Brain pericyte (primary cell): ENCODE measurements at regions not wholly inside any gene's neighbourhood (a gene's known extent, or its start where the extent isn't known, plus 50 kb on each side); places are given as distances from the start of the nearest gene placed in this dataset.
"Not testable (repeated sequence)": the region's sequence is repeated elsewhere in the genome, so short reads cannot be mapped to it uniquely, and the experiment has no call there.

Source experiments
- DNase-seq: peaks from one replicate; pipeline ENCODE4 v3.0.0-alpha.2; 2012; ENCODE audit warnings: low read depth, low spot score

DNA sequence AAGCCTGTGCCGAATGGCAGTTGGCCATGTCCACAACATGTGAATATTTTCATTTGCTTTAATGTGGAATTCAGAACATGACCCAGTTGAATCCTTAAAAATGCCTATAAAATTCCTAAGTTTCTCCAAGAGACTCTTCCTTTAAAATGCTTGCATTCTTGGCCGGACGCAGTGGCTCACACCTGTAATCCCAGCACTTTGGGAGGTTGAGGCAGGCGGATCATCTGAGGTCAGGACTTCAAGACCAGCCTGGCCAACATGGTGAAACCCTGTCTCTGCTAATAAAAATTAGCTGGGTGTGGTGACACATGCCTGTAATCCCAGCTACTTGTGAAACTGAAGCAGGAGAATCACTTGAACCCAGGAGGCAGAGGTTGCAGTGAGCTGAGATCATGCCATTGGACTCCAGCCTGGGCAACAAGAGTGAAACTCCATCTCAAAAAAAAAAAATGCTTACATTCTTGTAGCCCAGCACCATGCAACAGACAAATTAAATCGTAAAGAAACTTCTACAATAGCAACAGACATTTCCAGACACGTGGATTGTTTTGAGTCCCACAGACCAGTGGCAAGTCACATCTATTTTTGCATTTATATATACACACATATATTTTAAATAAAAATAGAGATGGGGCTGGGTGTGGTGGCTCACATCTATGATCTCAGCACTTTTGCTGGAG, 274.4 kb downstream of the GOLGA6L6 start:
- not testable (repeated sequence) for DNase-seq

- not testable (repeated sequence) for DNase-seq
These were observed 275.9 kb downstream of the GOLGA6L6 start for GRCh38 chr15:20265710-20266109.

GRCh38 chr15:20261321-20262280, 280.0 kb downstream of the GOLGA6L6 start:
- DNase-seq, result not testable (repeated sequence)

DNA sequence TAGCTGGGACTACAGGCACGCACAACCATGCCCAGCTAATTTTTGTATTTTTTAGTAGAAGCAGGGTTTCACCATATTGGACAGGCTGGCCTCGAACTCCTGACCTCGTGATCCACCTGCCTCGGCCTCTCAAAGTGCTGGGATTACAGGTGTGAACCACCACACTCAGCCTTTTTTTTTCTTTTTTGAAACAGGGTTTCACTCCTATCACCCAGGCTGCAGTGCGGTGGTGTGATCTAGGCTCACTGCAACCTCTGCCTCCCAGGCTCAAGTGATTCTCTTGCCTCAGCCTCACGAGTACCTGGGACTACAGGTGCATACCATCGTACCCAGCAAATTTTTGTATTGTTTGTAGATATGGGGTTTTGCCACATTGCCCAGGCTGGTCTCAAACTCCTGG, 280.9 kb downstream of the GOLGA6L6 start:
- not testable (repeated sequence) for DNase-seq

- not testable (repeated sequence) for DNase-seq
These were observed 281.9 kb downstream of the GOLGA6L6 start for GRCh38 chr15:20259559-20260190.

GRCh38 chr15:20256394-20256793, 285.2 kb downstream of the GOLGA6L6 start:
- DNase-seq, result not testable (repeated sequence)

DNA sequence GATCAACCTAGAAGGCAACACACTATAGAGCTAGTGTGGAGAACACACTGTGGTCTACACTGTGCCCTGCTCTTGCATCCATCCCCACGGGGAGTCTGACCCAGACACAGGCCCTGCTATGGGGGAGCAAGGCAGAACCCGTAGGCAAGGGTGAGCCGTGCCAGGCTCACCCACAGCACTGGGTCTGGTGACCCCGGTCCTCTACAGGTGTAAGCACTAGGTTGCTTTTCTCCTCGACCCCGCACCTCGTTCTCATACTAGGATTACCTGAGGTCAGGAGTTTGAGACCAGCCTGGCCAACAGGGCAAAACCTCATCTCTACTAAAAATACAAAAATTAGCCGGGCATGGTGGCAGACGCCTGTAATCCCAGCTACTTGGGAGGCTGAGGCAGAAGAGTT, 286.0 kb downstream of the GOLGA6L6 start:
- DNase-seq, result not testable (repeated sequence)

GRCh38 chr15:20253047-20253615, 288.5 kb downstream of the GOLGA6L6 start:
- not testable (repeated sequence) for DNase-seq

- not testable (repeated sequence) for DNase-seq
These were observed 289.6 kb downstream of the GOLGA6L6 start for GRCh38 chr15:20252040-20252439.

- DNase-seq, result not testable (repeated sequence)
These were observed 290.2 kb downstream of the GOLGA6L6 start for GRCh38 chr15:20251214-20252005.

DNA sequence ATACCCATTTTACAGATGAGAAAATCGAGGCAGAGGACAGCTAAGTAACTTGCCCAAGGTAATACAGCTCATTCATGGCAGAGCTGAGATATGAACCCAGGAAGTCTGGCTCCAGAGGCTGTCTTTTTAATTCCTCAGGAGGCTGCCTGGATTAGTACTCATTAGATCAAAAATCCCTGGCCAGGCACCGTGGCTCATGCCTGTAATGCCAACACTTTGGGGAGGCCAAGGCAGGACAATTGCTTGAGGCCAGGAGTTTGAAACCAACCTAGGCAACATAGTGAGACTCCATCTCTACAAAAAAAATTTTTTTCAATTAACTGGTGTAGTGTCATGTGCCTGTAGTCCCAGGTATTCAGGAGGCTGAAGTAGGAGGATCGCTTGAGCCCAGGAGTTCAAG, 291.4 kb downstream of the GOLGA6L6 start:
- DNase-seq, result not testable (repeated sequence)

GRCh38 chr15:20249677-20249970, 292.0 kb downstream of the GOLGA6L6 start:
- DNase-seq, result not testable (repeated sequence)

GRCh38 chr15:20248434-20248833, 293.2 kb downstream of the GOLGA6L6 start:
- not testable (repeated sequence) for DNase-seq

- DNase-seq, result not testable (repeated sequence)
These were observed 294.5 kb downstream of the GOLGA6L6 start for GRCh38 chr15:20247137-20247536.

DNA sequence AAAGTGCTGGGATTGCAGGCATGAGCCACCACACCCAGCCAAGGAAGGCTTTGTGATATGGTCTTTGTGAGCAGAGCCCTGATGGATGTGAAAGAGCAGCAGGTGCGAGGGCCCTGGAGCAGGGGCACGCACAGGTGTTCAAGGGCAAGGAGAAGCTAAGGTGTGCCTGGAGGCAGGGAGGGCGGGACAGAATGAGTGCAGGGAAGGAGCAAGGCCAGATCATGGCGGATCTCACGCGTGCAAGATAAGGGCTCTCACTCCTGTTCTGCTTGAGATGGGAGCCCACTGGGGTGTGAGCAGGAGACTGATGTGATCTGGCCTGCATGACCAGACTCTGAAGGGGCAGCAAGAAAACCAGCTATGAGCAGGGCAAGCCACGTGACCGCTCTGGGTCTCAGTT, 295.0 kb downstream of the GOLGA6L6 start:
- DNase-seq, result not testable (repeated sequence)

DNA sequence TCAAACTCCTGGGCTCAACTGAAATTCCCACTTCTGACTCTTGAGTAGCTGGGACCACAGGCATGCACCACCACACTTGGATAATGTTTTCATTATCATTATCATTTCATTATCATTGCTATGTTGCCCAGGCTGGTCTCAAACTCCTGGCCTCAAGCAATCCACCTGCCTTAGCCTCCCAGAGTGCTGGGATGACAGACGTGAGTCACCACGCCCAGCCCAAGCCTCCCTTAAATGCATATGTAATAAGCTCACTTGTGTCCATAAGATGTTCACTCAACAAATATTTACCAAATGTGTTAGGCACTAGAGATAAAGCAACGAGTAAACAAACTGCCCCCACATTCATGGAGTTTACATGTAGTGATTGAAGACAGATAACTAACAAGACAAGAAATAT, 295.7 kb downstream of the GOLGA6L6 start:
- DNase-seq, result not testable (repeated sequence)

- DNase-seq, result not testable (repeated sequence)
These were observed 296.8 kb downstream of the GOLGA6L6 start for GRCh38 chr15:20244792-20245191.

- DNase-seq, result not testable (repeated sequence)
These were observed 297.9 kb downstream of the GOLGA6L6 start for GRCh38 chr15:20243486-20244240.

DNA sequence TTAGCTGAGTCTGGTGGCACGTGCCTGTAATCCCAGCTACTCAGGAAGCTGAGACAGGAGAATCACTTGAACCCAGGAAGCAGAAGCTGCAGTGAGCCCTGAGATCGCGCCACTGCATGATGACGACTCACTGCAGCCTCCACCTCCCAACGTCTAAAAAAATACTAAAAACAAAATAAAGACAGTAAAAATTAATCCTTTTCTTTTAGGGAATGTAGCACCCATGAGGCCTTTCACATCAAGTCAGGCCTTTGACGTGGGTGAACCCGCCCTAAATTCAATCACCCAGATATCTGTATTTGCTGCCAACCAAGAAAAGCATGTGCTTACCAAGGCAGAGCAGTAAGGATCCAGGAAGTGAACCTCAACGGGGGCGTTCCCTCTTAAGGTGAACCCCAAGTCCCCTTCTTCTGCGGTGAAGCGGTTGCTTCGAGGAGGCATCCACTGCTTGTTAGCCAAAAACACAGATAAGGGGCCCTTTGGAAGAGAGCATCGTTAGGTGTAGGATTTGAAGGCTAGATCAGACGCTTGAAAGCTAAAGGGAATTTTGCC, 301.2 kb downstream of the GOLGA6L6 start:
- not testable (repeated sequence) for DNase-seq

DNA sequence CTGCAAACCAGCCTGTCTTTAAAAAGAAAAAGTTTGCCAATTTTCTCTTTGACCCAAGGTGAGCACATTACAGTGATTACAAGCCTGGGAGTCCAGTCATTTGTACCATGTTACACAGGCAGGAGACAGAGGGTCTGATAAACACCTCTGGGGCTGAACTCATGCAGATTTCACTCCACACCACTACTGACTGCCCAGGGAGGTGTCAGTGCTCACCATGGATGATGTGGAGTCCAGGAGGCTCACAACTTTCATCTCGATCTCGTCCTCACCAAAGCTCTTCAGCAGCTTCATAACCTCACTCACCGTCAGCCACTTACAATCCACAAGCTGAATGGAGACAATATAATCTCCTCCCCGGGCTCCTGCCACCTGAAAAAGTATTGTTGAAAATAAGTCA, 302.4 kb downstream of the GOLGA6L6 start:
- DNase-seq, result not testable (repeated sequence)
